ENCODE measurements at regions not wholly inside any gene's neighbourhood (a gene's known extent, or its start where the extent isn't known, plus 50 kb on each side); places are given as distances from the start of the nearest gene placed in this dataset.

DNA sequence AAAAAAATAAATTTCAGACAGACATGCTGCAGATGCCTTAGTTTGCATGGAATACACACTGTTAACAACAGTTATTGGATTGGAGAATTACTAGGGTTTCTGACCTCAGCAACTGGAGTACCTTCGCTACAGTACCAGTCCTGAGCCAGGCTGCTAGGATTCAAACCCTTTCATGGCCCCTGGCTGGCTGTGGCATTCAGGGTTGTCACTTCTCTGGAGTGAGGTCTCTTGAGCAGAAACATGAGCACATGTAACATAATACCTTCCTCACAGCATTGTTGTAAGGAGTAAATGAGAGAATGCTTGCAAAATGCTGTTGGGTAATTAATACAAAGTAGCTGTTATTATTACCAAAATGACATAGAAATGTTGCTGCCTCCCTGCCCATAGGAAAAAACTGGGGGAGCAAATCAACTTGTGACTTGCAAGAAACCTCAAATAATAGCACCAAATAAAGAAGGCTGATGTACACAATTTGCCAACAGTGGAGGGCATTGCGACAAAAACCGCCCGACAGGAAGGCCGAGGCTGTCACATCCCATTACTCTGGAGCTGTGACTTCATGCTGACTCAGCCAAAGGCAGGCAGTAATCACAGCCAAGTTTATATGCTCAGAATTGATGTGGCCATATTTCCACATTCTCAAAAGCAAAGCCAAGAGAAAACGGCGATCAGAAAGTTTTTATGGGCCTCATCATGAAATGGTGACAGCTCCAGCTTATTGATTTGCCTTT lies 100.4 kb downstream of the RFC3 start (continued):
- TF ChIP-seq, protein P1, sequence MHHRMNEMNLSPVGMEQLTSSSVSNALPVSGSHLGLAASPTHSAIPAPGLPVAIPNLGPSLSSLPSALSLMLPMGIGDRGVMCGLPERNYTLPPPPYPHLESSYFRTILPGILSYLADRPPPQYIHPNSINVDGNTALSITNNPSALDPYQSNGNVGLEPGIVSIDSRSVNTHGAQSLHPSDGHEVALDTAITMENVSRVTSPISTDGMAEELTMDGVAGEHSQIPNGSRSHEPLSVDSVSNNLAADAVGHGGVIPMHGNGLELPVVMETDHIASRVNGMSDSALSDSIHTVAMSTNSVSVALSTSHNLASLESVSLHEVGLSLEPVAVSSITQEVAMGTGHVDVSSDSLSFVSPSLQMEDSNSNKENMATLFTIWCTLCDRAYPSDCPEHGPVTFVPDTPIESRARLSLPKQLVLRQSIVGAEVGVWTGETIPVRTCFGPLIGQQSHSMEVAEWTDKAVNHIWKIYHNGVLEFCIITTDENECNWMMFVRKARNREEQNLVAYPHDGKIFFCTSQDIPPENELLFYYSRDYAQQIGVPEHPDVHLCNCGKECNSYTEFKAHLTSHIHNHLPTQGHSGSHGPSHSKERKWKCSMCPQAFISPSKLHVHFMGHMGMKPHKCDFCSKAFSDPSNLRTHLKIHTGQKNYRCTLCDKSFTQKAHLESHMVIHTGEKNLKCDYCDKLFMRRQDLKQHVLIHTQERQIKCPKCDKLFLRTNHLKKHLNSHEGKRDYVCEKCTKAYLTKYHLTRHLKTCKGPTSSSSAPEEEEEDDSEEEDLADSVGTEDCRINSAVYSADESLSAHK (tag by site-specific recombination; IDR thresholded peaks at IDR 0.05): no peak
- TF ChIP-seq ZNF660 (tag by site-specific recombination; IDR thresholded peaks at IDR 0.05) (peak; percentile 58; the same call in 1 of the 2 replicates), KLF10 (tag by site-specific recombination; IDR thresholded peaks at IDR 0.05) (no peak), YY2 (tag by site-specific recombination; IDR thresholded peaks at IDR 0.05) (no peak), KLF9 (tag by site-specific recombination; IDR thresholded peaks at IDR 0.05; ENCODE audit: low read depth) (no peak), ZNF707 (tag by site-specific recombination; IDR thresholded peaks at IDR 0.05) (no peak), ZNF24 (tag by site-specific recombination; IDR thresholded peaks at IDR 0.05) (peak; percentile 33; the same call in 1 of the 2 replicates), ZNF558 (tag by site-specific recombination; IDR thresholded peaks at IDR 0.05) (no peak), ZNF521 (tag by site-specific recombination; IDR thresholded peaks at IDR 0.05) (no peak), ZNF473 (tag by site-specific recombination; IDR thresholded peaks at IDR 0.05) (no peak), ZNF777 (tag by site-specific recombination; IDR thresholded peaks at IDR 0.05; ENCODE audit: borderline replicate concordance) (no peak), ZNF629 (tag by site-specific recombination; IDR thresholded peaks at IDR 0.05) (peak; percentile 43; the same call in 1 of the 2 replicates)
- TF ChIP-seq, protein P2, sequence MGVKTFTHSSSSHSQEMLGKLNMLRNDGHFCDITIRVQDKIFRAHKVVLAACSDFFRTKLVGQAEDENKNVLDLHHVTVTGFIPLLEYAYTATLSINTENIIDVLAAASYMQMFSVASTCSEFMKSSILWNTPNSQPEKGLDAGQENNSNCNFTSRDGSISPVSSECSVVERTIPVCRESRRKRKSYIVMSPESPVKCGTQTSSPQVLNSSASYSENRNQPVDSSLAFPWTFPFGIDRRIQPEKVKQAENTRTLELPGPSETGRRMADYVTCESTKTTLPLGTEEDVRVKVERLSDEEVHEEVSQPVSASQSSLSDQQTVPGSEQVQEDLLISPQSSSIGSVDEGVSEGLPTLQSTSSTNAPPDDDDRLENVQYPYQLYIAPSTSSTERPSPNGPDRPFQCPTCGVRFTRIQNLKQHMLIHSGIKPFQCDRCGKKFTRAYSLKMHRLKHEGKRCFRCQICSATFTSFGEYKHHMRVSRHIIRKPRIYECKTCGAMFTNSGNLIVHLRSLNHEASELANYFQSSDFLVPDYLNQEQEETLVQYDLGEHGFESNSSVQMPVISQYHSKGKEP (tag by site-specific recombination; IDR thresholded peaks at IDR 0.05): peak; percentile 29; the same call in 1 of the 2 replicates
- TF ChIP-seq, protein P3, sequence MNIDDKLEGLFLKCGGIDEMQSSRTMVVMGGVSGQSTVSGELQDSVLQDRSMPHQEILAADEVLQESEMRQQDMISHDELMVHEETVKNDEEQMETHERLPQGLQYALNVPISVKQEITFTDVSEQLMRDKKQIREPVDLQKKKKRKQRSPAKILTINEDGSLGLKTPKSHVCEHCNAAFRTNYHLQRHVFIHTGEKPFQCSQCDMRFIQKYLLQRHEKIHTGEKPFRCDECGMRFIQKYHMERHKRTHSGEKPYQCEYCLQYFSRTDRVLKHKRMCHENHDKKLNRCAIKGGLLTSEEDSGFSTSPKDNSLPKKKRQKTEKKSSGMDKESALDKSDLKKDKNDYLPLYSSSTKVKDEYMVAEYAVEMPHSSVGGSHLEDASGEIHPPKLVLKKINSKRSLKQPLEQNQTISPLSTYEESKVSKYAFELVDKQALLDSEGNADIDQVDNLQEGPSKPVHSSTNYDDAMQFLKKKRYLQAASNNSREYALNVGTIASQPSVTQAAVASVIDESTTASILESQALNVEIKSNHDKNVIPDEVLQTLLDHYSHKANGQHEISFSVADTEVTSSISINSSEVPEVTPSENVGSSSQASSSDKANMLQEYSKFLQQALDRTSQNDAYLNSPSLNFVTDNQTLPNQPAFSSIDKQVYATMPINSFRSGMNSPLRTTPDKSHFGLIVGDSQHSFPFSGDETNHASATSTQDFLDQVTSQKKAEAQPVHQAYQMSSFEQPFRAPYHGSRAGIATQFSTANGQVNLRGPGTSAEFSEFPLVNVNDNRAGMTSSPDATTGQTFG (tag by site-specific recombination; IDR thresholded peaks at IDR 0.05; ENCODE audit: borderline replicate concordance): no peak
- TF ChIP-seq, protein P4, sequence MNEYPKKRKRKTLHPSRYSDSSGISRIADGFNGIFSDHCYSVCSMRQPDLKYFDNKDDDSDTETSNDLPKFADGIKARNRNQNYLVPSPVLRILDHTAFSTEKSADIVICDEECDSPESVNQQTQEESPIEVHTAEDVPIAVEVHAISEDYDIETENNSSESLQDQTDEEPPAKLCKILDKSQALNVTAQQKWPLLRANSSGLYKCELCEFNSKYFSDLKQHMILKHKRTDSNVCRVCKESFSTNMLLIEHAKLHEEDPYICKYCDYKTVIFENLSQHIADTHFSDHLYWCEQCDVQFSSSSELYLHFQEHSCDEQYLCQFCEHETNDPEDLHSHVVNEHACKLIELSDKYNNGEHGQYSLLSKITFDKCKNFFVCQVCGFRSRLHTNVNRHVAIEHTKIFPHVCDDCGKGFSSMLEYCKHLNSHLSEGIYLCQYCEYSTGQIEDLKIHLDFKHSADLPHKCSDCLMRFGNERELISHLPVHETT (tag by site-specific recombination; IDR thresholded peaks at IDR 0.05): no peak

DNA sequence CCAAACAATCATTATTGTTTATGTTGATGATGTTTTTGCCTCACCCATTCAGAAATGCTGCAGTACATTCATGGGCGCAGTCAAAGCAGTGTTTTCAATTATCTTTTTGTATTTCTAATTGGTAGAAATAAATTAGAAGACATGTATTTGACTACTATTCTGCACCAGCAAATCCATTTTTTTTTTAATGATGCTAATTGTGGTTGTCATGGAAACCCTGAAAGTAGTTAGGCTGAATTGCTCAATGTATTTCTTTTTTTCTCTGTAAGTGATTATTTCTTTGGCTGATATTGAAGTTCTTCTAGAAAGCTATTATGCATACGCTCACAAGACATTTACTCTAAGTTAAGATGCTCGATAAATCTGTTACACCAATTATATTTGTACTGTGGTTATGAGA lies 101.2 kb downstream of the RFC3 start:
- H3K4me3 ChIP-seq (ENCODE audit: low read depth, low read length): no peak overlapping the region
- TF ChIP-seq KLF10 (tag by site-specific recombination; IDR thresholded peaks at IDR 0.05) (no peak), ZSCAN16 (tag by site-specific recombination; IDR thresholded peaks at IDR 0.05) (no peak), ZNF600 (tag by site-specific recombination; IDR thresholded peaks at IDR 0.05) (no peak), IKZF3 (tag by site-specific recombination; IDR thresholded peaks at IDR 0.05) (no peak), ZNF558 (tag by site-specific recombination; IDR thresholded peaks at IDR 0.05) (no peak), ZNF274 (IDR thresholded peaks at IDR 0.05; ENCODE audit: low read length) (no peak), ZNF274 (tag by site-specific recombination; IDR thresholded peaks at IDR 0.05; ENCODE audit: borderline replicate concordance) (no peak), ZNF146 (tag by site-specific recombination; IDR thresholded peaks at IDR 0.05) (no peak), ZNF830 (tag by site-specific recombination; IDR thresholded peaks at IDR 0.05; ENCODE audit: low read depth) (no peak), ZNF341 (tag by site-specific recombination; IDR thresholded peaks at IDR 0.05; ENCODE audit: low read depth) (no peak), ZNF132 (tag by site-specific recombination; IDR thresholded peaks at IDR 0.05; ENCODE audit: borderline replicate concordance) (no peak)
- TF ChIP-seq, protein P4 (tag by site-specific recombination; IDR thresholded peaks at IDR 0.05): no peak
- TF ChIP-seq, protein P5, sequence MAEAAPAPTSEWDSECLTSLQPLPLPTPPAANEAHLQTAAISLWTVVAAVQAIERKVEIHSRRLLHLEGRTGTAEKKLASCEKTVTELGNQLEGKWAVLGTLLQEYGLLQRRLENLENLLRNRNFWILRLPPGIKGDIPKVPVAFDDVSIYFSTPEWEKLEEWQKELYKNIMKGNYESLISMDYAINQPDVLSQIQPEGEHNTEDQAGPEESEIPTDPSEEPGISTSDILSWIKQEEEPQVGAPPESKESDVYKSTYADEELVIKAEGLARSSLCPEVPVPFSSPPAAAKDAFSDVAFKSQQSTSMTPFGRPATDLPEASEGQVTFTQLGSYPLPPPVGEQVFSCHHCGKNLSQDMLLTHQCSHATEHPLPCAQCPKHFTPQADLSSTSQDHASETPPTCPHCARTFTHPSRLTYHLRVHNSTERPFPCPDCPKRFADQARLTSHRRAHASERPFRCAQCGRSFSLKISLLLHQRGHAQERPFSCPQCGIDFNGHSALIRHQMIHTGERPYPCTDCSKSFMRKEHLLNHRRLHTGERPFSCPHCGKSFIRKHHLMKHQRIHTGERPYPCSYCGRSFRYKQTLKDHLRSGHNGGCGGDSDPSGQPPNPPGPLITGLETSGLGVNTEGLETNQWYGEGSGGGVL (tag by site-specific recombination; IDR thresholded peaks at IDR 0.05): no peak

More for the DNA sequence above, 101.2 kb downstream of the RFC3 start:
- Histone ChIP-seq H3K27ac (ENCODE audit: extremely low read depth, low read depth, low read length) (no peak overlapping the region), H3K36me3 (ENCODE audit: control insufficient read depth in 2 of 2, insufficient read depth in 1 of 2, low read length in 2 of 2) (no peaks in the 10 kb centered on the region), H3K4me1 (ENCODE audit: control insufficient read depth, insufficient read depth, low read length) (no peaks in the 10 kb centered on the region), H3K9me3 (ENCODE audit: control insufficient read depth, insufficient read depth, low read depth, low read length) (no peaks in the 10 kb centered on the region)
- CTCF ChIA-PET: no interaction called here
- POLR2A ChIA-PET: no interaction called here
